Posterior cingulate gyrus (tissue), 11 donors: ENCODE measurements at regions not wholly inside any gene's neighbourhood (a gene's known extent, or its start where the extent isn't known, plus 50 kb on each side); places are given as distances from the start of the nearest gene placed in this dataset.

Experiments used
- DNase-seq, 10 donors: peaks; one replicate each; pipeline versions ENCODE4 v3.0.0 to v3.0.0-alpha.2; 2020 to 2021; ENCODE audit warnings: mixed read lengths in 3 of 10
- intact Hi-C: fragments of 100-400 bp; cut with DNase I; formaldehyde crosslinking; loops from one replicate; pipeline ENCODE4 v1.15.1; 2023

DNA sequence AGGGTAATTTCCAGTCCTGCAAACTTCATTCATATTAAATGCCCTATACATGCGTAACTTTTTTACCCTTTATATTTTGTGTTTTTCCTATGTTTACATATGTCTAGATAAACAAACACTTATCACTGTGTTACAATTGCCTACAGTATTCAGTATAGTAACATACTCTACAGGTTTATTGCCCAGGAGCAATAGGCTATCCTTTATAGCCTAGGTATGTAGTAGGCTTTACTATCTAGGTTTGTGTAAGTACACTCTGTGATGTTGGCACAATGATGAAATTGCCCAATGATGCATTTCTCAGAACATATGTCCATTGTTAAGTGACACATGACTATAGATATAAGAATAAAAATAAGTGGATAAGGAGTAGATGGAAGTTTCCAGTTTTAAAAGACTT, 345.5 kb upstream of the C1orf87 start:
- DNase-seq: no peak
- intact Hi-C loops: no loop called here

DNA sequence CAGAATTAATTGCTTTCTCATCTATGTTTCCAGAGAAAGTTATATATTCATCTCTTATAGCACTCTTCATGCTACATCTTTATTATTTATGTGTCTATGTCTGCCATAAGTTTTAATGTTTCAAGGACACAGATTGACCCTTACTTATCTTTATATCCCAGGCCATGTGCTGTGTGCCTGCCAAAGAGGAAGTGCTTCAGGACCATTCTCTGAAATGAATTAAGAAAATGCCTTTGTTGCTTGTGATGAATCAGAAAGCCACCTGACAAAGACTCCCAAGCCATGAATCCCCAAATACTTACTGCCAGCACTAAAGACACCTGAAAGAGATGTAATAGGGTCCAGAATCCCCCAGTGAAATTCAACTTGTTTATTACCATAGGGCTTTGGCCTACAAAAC, 342.1 kb upstream of the C1orf87 start:
- no peak for DNase-seq
- intact Hi-C loops: no loop called here

DNA sequence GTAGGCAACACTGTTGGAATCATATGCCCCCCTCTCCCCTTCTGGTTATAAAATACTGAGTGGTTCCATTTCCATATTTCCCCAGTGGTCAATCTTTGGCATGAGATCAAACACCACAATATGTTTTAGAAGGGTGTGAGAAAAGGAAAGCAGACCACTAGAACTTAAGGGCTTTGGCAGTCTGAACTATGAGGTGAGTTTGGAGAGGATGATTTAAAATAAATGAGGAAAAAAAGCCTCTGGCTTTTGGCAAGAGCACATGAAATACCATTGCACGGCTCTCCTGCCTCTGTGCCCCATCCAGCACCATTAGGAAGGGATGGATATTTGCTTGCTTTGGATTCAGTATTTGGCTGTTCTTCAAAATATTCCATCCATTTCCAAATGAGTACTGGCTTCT, 339.5 kb upstream of the C1orf87 start:
- intact Hi-C loops: no loop called here
- DNase-seq: no peak

DNA sequence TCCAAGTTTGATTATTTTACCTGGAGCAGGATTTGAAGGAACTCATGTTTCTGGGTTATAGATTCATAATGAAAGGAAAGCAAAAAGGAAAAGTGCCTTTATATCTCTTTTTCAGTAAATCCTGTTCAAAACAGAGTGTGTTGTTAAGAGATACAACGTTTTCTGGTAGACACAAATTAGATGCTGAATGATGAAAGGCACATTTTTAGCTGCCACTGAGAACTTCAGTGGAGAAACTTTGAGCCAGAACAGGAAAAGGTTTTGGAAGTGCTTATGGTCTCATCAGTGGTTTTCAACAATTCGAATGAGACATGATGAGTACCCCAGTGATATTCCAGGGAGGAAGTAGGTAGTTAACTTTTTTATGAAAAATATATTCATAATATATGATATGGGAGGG, 338.0 kb upstream of the C1orf87 start:
- intact Hi-C loops: no loop called here
- no peak for DNase-seq

DNA sequence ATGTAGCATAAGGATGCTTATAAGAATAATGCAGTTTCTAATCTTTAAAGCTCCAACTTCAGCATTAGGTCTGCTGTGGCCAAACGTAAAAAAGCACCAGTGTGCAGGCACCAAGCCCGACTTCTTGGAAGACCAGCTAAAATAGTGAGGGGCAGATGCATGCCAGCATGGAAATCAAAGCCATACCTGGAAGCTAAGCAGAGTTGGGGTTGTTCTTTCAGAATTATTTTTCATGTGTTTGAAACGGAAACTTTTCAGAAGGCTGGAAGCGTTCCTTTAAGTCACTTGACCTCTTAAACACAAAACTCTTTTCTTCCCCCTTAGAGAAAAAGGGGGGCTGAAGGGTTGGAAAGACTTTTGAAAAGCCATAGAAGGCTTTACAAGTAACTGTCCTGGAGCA, 329.2 kb upstream of the C1orf87 start:
- intact Hi-C loops: no loop called here
- DNase-seq: no peak

DNA sequence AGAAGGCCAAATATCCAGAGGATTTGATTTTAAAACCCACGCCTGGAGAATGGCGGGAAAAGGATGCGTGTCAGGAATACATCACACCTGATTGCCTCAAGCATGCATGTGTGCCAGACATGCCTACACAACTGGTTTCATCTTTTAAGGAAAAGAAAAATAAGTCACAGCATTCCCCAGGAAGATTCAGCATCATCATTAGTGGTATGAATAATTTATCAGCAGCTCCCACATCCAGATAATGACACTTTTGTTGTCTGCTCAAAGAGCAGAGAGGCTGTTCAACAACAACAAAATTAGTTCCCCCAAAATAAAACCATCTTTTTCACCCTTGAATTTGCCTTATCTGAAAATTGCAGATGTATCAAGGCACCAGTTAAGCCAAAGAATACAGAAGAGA, 328.6 kb upstream of the C1orf87 start:
- DNase-seq: no peak
- intact Hi-C loops: no loop called here

DNA sequence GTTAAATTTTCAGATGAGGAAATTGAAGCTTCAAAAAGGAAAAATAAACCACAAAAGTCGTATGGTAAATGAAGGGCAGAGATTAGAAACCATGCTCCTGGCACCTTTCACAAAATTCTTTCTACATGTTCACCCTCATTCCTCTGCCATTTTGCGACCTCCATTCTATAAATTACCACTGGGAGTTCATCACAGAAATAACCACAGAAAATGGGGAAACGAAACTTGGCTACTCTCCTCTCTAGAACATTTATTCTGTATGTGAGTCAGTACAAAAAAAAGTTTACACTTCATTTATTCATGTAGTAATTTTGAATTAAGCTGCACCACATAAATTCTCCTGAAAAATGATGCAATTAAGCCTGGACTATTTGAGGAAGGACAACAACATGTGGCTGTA, 320.9 kb upstream of the C1orf87 start:
- no peak for DNase-seq

DNA sequence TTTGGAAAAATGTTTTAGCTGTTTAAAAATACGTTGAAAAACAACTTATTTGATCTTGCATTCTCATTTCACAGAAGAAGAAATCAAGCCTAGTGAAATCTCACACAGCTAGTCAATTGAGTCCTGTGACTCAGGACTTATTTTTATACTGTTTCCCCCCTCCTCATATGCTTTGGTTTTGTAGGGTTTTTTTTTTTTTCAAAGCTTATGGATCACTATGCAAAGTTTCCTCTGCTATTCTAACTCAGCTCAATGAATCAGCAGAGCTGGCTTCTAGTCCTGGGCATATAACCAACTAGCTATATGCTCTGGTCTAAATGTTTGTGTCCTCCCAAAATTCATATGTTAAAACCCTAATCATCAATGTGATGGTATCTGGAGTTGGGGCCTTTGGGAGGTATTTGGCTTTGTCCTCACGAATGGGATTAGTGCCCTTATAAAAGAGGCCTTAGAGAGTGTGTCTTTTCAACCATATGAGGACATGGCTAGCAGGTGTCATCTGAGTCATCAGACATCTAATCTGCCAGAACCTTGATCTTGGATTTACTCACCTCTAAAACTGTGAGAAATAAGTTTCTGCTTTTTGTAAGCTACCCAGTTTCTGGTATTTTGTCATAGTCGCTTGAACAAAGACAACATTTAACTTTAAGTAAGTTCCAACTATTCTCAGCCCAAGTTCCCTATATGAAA, 317.2 kb upstream of the C1orf87 start:
- intact Hi-C loops: loop anchor here (2.0 kb wide), 1 partner anchor 70 kb away; no protein-coding TSS in a partner anchor
- no peak for DNase-seq

More for the DNA sequence above, 320.9 kb upstream of the C1orf87 start:
- intact Hi-C loops: no loop called here

DNA sequence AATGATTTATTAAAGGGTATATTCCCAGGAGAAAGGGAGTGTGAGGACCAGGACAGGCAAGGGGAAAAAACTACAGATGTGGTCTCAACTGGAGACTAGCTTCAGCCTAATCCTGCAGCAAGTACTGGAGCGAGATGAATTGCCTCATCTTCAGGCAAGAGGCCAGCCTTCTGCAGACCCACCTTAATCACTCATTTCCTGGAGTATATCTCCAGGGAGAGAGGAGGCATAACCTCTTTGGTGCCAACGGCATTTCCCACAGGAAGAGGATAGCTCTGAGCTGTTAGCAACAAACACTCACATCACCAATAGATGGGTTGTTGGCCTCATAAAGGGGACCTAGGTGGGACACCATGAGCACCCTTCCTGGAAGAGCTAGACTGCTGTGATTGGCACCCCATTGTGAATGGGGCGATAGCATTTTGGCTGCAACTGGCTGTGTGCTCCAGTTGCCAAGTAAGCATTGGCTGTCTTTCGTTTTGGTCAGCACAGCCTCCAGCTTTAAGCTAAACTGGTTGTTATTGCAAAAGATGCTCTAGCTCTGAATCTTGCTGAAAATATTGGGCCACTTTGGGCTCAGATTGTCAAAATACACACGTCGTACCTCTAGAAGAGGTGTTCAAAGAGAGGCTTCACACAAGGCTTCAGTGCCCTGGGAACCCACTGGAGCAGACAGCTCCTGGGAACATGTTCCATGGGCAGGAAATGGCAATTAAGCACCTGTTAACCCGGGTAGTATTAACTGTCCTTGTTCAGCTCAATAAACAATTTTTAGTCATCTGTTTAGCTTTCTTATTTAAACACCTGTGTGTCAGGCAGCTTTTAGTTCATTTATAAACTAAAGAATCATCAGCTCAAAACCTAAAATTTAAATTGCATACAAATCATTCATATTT, 314.8 kb upstream of the C1orf87 start:
- DNase-seq: no peak
- intact Hi-C loops: no loop called here

DNA sequence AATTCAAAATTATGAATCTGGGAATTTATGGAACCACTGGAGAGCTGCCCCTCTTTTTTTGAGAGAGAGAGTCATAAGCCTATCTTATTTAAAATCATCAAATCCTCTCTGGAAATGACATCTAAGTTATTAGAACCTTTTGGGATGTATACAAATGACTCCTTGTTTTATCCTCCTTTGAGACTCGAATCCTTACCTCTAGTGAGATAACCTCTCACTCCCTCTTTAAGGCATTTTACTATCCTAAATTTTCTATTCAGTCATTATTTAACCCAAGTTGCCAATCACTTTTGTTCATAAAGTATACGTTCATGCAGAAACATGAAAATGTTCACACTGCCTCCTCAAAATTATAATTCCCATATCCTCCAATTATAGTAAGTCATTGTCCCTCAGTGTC, 313.6 kb upstream of the C1orf87 start:
- intact Hi-C loops: no loop called here
- DNase-seq: no peak

DNA sequence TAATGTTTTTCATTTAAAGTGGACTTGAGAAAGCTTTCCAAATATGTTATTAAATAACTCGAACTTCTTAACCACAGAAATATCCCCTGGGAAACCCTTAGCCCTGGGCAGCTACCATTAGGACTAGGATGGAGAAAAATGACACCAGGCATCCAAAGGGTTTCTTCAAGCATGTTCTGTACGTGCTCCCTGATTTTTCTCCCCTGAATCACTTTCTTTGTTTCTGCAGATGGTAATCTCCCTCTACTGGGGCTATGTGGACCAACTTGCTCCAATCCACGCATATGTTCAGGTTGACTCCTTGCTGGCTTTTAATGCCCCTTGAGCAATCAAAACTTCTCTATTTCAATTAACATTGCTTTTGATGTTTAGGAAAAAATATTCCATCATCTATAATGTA, 312.7 kb upstream of the C1orf87 start:
- no peak for DNase-seq
- intact Hi-C loops: no loop called here

DNA sequence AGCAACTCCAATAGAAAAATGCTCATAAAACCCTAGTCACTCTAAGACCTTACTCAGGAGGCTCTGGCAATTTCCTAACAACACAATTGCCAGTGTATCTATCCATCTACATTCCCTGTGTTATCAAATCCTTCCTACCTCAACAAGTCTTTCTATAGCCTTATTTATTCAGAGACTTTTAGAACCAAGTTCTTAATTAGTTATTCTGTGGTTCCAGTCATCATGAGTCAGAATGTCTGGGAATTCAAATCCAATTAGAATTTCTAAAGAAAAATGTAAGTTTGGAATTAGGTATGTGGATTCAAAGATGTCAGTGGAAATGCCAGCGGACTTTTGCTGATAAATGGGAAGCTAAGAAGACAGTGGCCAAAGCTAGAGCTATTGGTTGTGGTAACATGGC, 302.6 kb upstream of the C1orf87 start:
- intact Hi-C loops: no loop called here
- no peak for DNase-seq

DNA sequence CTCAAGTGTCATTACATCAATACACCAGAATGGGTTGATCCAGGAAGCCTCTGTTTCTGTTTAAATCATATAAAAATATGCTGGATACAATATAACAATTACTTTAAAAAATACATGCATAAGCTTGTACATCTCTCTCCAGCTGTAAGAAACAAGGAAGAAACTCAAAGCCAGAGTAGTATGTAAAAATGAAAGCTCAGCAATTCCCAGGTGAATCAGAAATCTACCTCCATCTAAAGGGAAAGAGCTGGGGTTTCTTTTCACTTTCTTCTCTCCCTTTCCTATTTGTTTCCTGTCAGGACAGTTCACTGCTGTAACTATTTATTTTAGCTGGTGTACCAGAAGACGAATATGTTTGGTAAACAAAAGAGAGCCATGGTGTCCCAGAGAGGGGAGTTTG, 301.0 kb upstream of the C1orf87 start:
- DNase-seq: no peak

DNA sequence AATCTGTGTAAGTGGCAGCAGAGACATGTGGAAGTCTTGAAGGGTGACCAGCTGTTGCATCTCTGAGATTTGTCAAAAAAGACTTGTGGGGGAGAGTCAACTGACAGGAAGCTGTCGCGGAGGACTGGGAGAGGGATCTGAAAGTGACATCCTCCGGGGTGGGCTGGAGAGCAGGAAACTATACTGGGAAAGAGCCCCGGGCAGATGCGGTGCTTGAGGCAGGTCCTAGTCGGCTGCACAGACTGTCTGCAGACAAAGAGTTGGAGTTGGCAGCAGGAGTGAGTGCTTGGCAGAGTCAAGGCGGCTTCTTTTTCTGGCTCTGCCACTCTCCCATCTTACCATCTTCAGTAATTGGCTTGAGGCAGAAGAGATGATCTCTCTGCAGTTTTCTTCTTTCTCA, 294.0 kb upstream of the C1orf87 start:
- intact Hi-C loops: no loop called here
- DNase-seq: peak in 9 of 10 donors; percentile 8 to 84 (median 26)

More for the DNA sequence above, 301.0 kb upstream of the C1orf87 start:
- intact Hi-C loops: no loop called here

DNA sequence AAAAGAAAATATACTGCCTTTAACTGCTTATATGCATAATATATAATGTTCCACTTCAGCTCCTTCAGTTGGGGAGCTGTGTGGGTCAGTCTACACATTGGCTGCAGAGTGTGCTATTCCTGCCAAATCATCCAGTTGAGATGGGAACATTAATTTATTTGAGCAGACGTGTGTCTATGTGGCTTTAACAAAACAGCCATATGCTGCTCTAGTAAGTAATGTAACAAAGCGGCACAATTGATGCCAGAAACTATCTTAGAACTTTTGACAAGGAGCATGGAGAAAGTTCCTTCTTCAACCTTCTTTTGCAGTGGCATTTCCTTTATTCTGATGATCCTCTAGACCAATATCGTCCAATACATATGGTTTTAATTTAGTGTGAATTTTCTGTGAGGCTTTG, 285.9 kb upstream of the C1orf87 start:
- no peak for DNase-seq
- intact Hi-C loops: no loop called here

DNA sequence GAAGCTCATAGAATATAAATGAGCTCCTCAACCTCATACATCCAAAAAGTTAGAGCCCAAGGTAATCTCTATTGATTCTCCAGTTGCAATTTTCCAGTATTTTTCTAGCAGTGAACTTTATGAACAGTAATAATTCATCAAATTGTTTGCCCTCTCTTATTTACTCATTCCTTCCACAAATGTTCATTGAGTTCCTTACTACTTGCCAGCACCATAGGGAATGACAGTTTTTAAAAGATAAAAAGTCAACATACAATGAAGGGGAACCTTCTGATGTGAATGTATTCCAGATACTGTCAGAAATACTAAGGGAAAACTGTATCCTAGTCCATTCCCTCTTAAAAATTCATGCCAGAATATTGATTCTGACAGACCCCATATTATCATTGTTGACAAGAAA, 277.0 kb upstream of the C1orf87 start:
- DNase-seq: no peak
- intact Hi-C loops: no loop called here

DNA sequence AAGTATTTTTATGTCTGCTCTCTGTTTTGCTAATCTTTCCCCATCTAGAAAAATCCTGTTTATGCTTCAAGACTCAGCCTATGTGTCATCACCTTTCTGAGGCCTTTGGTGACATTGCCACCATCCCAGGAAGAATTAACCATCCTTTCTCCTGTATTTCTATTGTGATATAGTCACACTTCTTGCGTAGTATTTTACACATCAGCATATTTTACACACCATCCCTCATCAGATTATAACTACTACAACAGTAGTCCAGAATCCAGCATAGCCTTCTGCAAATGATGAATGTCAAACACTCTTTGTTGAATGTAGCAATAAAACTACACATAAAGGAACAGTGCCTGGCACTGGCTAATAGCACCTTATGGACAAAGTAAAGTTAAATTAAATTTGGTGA, 275.3 kb upstream of the C1orf87 start:
- no peak for DNase-seq
- intact Hi-C loops: no loop called here

DNA sequence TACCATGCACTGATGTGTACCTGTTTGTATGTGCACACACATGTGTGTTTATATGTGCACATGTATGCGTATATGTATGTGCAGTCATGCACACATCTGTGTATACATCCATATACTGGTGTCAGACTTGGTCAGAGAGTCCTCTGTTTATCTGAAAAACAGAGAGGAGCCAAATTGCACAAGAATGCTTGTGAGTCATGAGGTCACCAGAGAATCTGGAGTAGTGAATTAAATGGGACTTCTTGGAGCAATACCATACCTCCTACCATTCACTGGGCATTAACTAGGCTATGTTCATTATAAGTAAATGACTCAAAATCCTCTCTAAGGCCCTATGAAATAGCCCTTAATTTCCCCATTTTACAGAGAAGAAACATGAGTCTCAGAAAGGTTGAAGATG, 272.1 kb upstream of the C1orf87 start:
- DNase-seq: no peak
- intact Hi-C loops: no loop called here

DNA sequence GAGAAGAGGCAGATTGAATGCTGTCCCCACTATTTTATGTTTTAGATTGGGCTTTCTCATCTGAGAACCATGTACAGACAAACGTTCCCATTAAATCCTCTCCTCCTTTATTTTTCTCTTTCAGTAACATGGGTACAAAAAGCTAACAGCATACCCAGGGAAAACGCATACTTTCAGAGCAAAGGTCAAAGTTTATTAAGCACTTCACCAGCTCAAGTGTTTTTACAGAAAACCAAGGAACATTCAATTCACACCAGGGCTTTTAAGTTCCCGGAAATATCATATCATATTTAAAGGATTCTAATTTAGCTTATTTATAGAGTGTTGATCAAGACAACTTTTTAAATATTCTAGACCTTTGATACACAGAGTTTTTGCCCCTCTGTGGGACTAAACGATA, 271.5 kb upstream of the C1orf87 start:
- intact Hi-C loops: no loop called here
- no peak for DNase-seq

DNA sequence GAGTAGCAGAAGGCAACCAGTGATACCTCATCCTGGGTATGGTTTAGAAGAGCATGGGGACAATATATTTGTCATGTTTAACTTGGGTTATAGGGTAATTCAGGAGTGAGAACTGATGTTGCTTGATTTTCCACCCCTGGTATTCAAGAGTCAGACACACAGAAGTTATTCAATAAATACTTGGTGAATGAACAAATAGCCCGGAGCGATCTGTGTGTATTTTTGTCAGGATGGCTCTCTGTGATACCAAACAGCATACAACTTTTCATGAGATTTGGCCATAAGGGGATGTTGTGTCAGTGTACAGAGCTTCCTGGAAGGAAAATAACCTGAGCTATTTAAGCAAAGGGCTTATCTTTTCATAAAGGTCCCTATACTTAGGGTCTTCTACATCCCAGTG, 270.2 kb upstream of the C1orf87 start:
- DNase-seq: no peak
- intact Hi-C loops: no loop called here

DNA sequence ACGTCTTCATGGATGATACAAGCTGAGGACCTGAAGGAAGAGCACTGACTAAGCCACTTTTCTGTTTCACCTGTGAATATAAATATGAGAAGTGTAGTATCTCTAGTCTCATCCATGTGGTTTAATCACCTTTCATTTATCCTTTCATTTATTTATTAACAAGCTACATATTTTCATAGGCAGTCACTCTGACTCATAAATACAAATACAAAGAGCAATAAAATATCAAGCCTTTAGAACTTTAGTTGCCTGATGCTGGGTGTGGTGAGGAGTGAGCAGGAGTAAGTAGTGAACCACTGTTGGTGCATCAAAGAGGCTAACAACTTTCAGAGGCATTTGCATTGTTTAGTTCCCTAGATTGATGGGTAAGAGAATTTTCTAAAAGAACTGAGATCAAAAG, 269.0 kb upstream of the C1orf87 start:
- intact Hi-C loops: no loop called here
- no peak for DNase-seq

DNA sequence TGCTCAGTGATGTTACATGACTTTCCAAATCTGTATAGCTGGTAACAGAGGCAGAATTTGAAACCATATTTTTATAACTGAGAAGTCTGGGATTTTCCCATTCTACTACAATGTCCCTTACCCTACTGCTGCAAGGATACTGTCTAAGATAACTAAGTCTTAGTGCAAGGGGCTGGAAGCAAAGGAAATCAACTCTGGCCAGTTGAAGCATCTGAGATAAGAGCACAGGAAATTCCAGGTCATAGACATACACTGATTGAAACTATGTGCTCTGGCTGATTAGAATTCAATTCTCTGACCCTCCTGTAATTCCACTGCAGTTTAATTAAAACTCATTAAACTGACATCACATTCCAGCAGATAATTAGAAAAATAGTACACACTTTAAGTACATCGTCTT, 267.7 kb upstream of the C1orf87 start:
- no peak for DNase-seq
- intact Hi-C loops: no loop called here
